GM23338 (cell line): ENCODE measurements at regions not wholly inside any gene's neighbourhood (a gene's known extent, or its start where the extent isn't known, plus 50 kb on each side); places are given as distances from the start of the nearest gene placed in this dataset.
A peak's percentile ranks its signal among the peaks of the same experiment; 100 is the strongest.

ENCODE experiments used
- ATAC-seq: fragments of 200-7000 bp; cut with Tn5 transposase; 3 replicates; pipeline ENCODE4 v1.9.1; 2020
- DNase-seq: peaks from one replicate; pipeline ENCODE4 v3.0.0-alpha.2; 2015; ENCODE audit warnings: low spot score
- H2AFZ ChIP-seq: fragments of 200-600 bp; sonication (generic); 2 replicates; pipeline ENCODE4 v1.8.0; 2016; ENCODE audit warnings: antibody characterized with exemption, mild to moderate bottlenecking, moderate library complexity
- H3F3A ChIP-seq: fragments of 200-600 bp; sonication (generic); replicated peaks from 2 replicates; pipeline ENCODE4 v1.8.0; 2017; ENCODE audit warnings: antibody characterized with exemption, mixed run types, low read depth
- H3K27ac ChIP-seq: fragments of 200-600 bp; sonication (generic); 2 replicates; pipeline ENCODE4 v1.6.1; 2016; ENCODE audit warnings: low read depth
- H3K27me3 ChIP-seq: fragments of 200-600 bp; sonication (generic); 2 replicates; pipeline ENCODE4 v1.8.0; 2016; ENCODE audit warnings: mild to moderate bottlenecking, mixed run types, moderate library complexity; ENCODE audit not compliant: insufficient read depth
- H3K36me3 ChIP-seq: fragments of 200-600 bp; sonication (generic); 2 replicates; pipeline ENCODE4 v1.8.0; 2016; ENCODE audit warnings: mild to moderate bottlenecking; ENCODE audit not compliant: insufficient read depth
- H3K4me1 ChIP-seq: fragments of 200-600 bp; sonication (generic); 2 replicates; pipeline ENCODE4 v1.8.0; 2016; ENCODE audit warnings: mild to moderate bottlenecking, moderate library complexity; ENCODE audit not compliant: insufficient read depth
- H3K4me2 ChIP-seq: fragments of 200-600 bp; sonication (generic); 2 replicates; pipeline ENCODE4 v1.7.1; 2017; ENCODE audit warnings: mixed run types
- H3K4me3 ChIP-seq: fragments of 200-600 bp; sonication (generic); 2 replicates; pipeline ENCODE4 v1.6.1; 2016; ENCODE audit warnings: mixed run types
- H3K79me2 ChIP-seq: fragments of 200-600 bp; sonication (generic); replicated peaks from 2 replicates; pipeline ENCODE4 v1.8.0; 2017; ENCODE audit warnings: mild to moderate bottlenecking; ENCODE audit not compliant: insufficient read depth
- H3K9me2 ChIP-seq: fragments of 200-600 bp; sonication (generic); 2 replicates; pipeline ENCODE4 v1.8.0; 2017; ENCODE audit not compliant: insufficient read depth
- H4K20me1 ChIP-seq: fragments of 200-600 bp; sonication (generic); replicated peaks from 2 replicates; pipeline ENCODE4 v1.8.0; 2017; ENCODE audit warnings: mild to moderate bottlenecking; ENCODE audit not compliant: insufficient read depth
- H3K27ac Mint-ChIP-seq: 2 replicates; pipeline ENCODE4 v1.8.0; 2020; ENCODE audit warnings: inconsistent platforms, mild to moderate bottlenecking, moderate library complexity, mixed read lengths
- H3K27me3 Mint-ChIP-seq: 3 replicates; pipeline ENCODE4 v1.8.0; 2022; ENCODE audit warnings: low read depth, mild to moderate bottlenecking, moderate library complexity, mixed read lengths, inconsistent platforms; ENCODE audit not compliant: insufficient read depth, poor library complexity
- H3K36me3 Mint-ChIP-seq: 3 replicates; pipeline ENCODE4 v1.8.0; 2021; ENCODE audit warnings: low read depth, mild to moderate bottlenecking, inconsistent platforms, moderate library complexity, mixed read lengths
- H3K4me1 Mint-ChIP-seq: 3 replicates; pipeline ENCODE4 v1.8.0; 2020; ENCODE audit warnings: mild to moderate bottlenecking, inconsistent platforms, mixed read lengths
- H3K4me3 Mint-ChIP-seq: 3 replicates; pipeline ENCODE4 v1.8.0; 2021; ENCODE audit warnings: moderate library complexity, mild to moderate bottlenecking, inconsistent platforms, mixed read lengths
- H3K9me3 Mint-ChIP-seq: 3 replicates; pipeline ENCODE4 v1.8.0; 2020; ENCODE audit warnings: moderate library complexity, mild to moderate bottlenecking, inconsistent platforms, mixed read lengths
- ETS1 ChIP-seq: IDR thresholded peaks from 2 replicates; pipeline ENCODE4 v1.6.1; 2016; ENCODE audit warnings: antibody characterized with exemption
- EZH2 ChIP-seq: fragments of 200-600 bp; sonication (generic); IDR thresholded peaks from one replicate; pipeline ENCODE4 v1.8.0; 2017; ENCODE audit warnings: antibody characterized with exemption, mild to moderate bottlenecking, low read depth; ENCODE audit not compliant: unreplicated experiment
- EZH2phosphoT487 ChIP-seq: fragments of 200-600 bp; sonication (generic); IDR thresholded peaks from one replicate; pipeline ENCODE4 v1.8.1; 2018; ENCODE audit warnings: antibody characterized with exemption; ENCODE audit not compliant: unreplicated experiment
- JUNB ChIP-seq: IDR thresholded peaks from one replicate; pipeline ENCODE4 v1.6.1; 2016; ENCODE audit warnings: antibody characterized with exemption; ENCODE audit not compliant: unreplicated experiment
- REST ChIP-seq: IDR thresholded peaks from one replicate; pipeline ENCODE4 v1.6.1; 2018; ENCODE audit warnings: antibody characterized with exemption; ENCODE audit not compliant: unreplicated experiment
- STAT1 ChIP-seq: IDR thresholded peaks from one replicate; pipeline ENCODE4 v1.6.1; 2016; ENCODE audit warnings: antibody characterized with exemption; ENCODE audit not compliant: unreplicated experiment
- ZNF331 ChIP-seq: fragments of 250-450 bp; sonication (Bioruptor Pico); IDR thresholded peaks from 2 replicates; pipeline ENCODE4 v1.5.0; 2020; ENCODE audit warnings: low read depth, mild to moderate bottlenecking, moderate library complexity
- ZNF462 ChIP-seq: fragments of 250-450 bp; sonication (Bioruptor Pico); IDR thresholded peaks from 2 replicates; pipeline ENCODE4 v1.5.0; 2020; ENCODE audit warnings: mild to moderate bottlenecking, moderate library complexity

- TF ChIP-seq ZNF462 (CRISPR knock-in tag) (no peak), REST (no peak)
These were observed 646.2 kb downstream of the GATA3 start (continued) for GRCh38 chr10:8700689-8701088.

- Mint-ChIP-seq H3K27ac (no peak overlapping the region), H3K4me1 (peaks cover 14% of the 10 kb centered on the region; the same call in 2 of the 3 replicates), H3K9me3 (no peaks in the 10 kb centered on the region)
- TF ChIP-seq JUNB (no peak), ZNF331 (CRISPR knock-in tag) (no peak), EZH2phosphoT487 (no peak), STAT1 (no peak), EZH2 (no peak), ETS1 (no peak)
These were observed 647.7 kb downstream of the GATA3 start for GRCh38 chr10:8702181-8702580.

More at GRCh38 chr10:8702181-8702580, 647.7 kb downstream of the GATA3 start:
- Mint-ChIP-seq H3K4me3 (no peak overlapping the region), H3K36me3 (no peaks in the 10 kb centered on the region), H3K27me3 (peaks cover 2% of the 10 kb centered on the region)
- H3K27ac ChIP-seq: no peak overlapping the region
- H3K4me2 ChIP-seq: no peak overlapping the region
- no peak overlapping the region for H2AFZ ChIP-seq
- DNase-seq: peak; percentile 9
- H3K4me3 ChIP-seq: no peak overlapping the region
- H3K79me2 ChIP-seq: no peaks in the 10 kb centered on the region
- H3K4me1 ChIP-seq: peaks cover 12% of the 10 kb centered on the region
- no peaks in the 10 kb centered on the region for H3K9me2 ChIP-seq
- ATAC-seq: no peak
- H3K27me3 ChIP-seq: no peaks in the 10 kb centered on the region
- H3F3A ChIP-seq: no peaks in the 10 kb centered on the region
- no peaks in the 10 kb centered on the region for H4K20me1 ChIP-seq
- H3K36me3 ChIP-seq: no peaks in the 10 kb centered on the region
